OCI-LY1 (cell line): ENCODE measurements at regions not wholly inside any gene's neighbourhood (a gene's known extent, or its start where the extent isn't known, plus 50 kb on each side); places are given as distances from the start of the nearest gene placed in this dataset.

Experiments
- EZH2 ChIP-seq: fragments of 200-600 bp; sonication (generic), shearing (Covaris generic); IDR thresholded peaks from 2 replicates; pipeline ENCODE4 v1.8.0; 2017; ENCODE audit warnings: borderline replicate concordance, mixed run types, mild to moderate bottlenecking, antibody characterized with exemption, low read length, moderate library complexity, mixed read lengths
- TF ChIP-seq, protein P1 (sequence below): fragments of 200-600 bp; sonication (generic), shearing (Covaris generic); IDR thresholded peaks from 2 replicates; pipeline ENCODE4 v1.5.1; 2017; ENCODE audit warnings: mild to moderate bottlenecking, antibody characterized with exemption, low read length, moderate library complexity, mixed read lengths

DNA sequence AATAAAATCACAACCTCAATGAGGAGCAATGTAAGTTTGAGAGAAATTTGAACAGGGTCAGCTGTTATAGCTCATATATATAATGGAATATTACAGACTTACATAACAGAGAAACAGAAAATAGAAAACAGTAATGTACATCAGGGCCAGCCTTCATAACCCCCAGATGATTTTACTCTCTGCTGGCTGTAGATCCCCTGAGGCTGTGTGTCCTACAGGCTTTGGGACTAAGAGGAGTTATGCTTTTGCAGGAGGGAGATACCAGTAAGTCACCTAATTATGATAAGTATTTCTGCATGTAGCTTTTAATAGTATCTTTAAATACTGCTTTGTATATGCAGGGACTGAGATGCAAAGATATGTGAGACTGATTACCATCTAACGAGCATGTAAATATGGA lies 105.8 kb upstream of the ASCC3 start:
- TF ChIP-seq, protein P1, sequence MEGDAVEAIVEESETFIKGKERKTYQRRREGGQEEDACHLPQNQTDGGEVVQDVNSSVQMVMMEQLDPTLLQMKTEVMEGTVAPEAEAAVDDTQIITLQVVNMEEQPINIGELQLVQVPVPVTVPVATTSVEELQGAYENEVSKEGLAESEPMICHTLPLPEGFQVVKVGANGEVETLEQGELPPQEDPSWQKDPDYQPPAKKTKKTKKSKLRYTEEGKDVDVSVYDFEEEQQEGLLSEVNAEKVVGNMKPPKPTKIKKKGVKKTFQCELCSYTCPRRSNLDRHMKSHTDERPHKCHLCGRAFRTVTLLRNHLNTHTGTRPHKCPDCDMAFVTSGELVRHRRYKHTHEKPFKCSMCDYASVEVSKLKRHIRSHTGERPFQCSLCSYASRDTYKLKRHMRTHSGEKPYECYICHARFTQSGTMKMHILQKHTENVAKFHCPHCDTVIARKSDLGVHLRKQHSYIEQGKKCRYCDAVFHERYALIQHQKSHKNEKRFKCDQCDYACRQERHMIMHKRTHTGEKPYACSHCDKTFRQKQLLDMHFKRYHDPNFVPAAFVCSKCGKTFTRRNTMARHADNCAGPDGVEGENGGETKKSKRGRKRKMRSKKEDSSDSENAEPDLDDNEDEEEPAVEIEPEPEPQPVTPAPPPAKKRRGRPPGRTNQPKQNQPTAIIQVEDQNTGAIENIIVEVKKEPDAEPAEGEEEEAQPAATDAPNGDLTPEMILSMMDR: no peak
- no peak for TF ChIP-seq EZH2
